HG03103 (cell line): ENCODE measurements at regions not wholly inside any gene's neighbourhood (a gene's known extent, or its start where the extent isn't known, plus 50 kb on each side); places are given as distances from the start of the nearest gene placed in this dataset.

Experiments
- ATAC-seq: cut with Tn5 transposase; IDR thresholded peaks from one replicate; pipeline ENCODE4 v1.9.1; 2021; ENCODE audit warnings: low read depth; ENCODE audit not compliant: unreplicated experiment

- no peak for ATAC-seq
Observed at GRCh38 chr13:76715621-76716020, 170.6 kb downstream of the KCTD12 start.

GRCh38 chr13:76715075-76715474 is 171.1 kb downstream of the KCTD12 start:
- no peak for ATAC-seq

GRCh38 chr13:76713280-76713679 is 172.9 kb downstream of the KCTD12 start:
- no peak for ATAC-seq

- no peak for ATAC-seq
Observed at GRCh38 chr13:76711550-76712182, 174.5 kb downstream of the KCTD12 start.

GRCh38 chr13:76709851-76710250 is 176.4 kb downstream of the KCTD12 start:
- ATAC-seq = no peak

GRCh38 chr13:76708138-76708688 is 178.0 kb downstream of the KCTD12 start:
- ATAC-seq = no peak

- ATAC-seq = no peak
Observed at GRCh38 chr13:76707360-76707759, 178.8 kb downstream of the KCTD12 start.

GRCh38 chr13:76703621-76704288 is 182.4 kb downstream of the KCTD12 start:
- ATAC-seq = no peak

GRCh38 chr13:76703216-76703615 is 183.0 kb downstream of the KCTD12 start:
- no peak for ATAC-seq

- ATAC-seq = no peak
Observed at GRCh38 chr13:76697288-76697687, 188.9 kb downstream of the KCTD12 start.

GRCh38 chr13:76696370-76696769 is 189.8 kb downstream of the KCTD12 start:
- no peak for ATAC-seq

GRCh38 chr13:76693086-76693485 is 193.1 kb downstream of the KCTD12 start:
- no peak for ATAC-seq

- ATAC-seq = no peak
Observed at GRCh38 chr13:76692346-76692745, 193.9 kb downstream of the KCTD12 start.

- ATAC-seq = no peak
Observed at GRCh38 chr13:76690611-76691010, 195.6 kb downstream of the KCTD12 start.

- ATAC-seq = no peak
Observed at GRCh38 chr13:76687467-76687866, 198.7 kb downstream of the KCTD12 start.

- ATAC-seq = no peak
Observed at GRCh38 chr13:76685938-76686337, 200.3 kb downstream of the KCTD12 start.

GRCh38 chr13:76684336-76684735 is 201.9 kb downstream of the KCTD12 start:
- ATAC-seq = no peak

GRCh38 chr13:76683854-76684253 is 202.4 kb downstream of the KCTD12 start:
- no peak for ATAC-seq

- ATAC-seq = no peak
Observed at GRCh38 chr13:76683168-76683567, 203.0 kb downstream of the KCTD12 start.

- ATAC-seq = no peak
Observed at GRCh38 chr13:76680112-76680511, 206.1 kb downstream of the KCTD12 start.

GRCh38 chr13:76677043-76677442 is 209.2 kb downstream of the KCTD12 start:
- no peak for ATAC-seq

- ATAC-seq = no peak
Observed at GRCh38 chr13:76672420-76672819, 213.8 kb downstream of the KCTD12 start.
